HEK293 (cell line): ENCODE measurements at regions not wholly inside any gene's neighbourhood (a gene's known extent, or its start where the extent isn't known, plus 50 kb on each side); places are given as distances from the start of the nearest gene placed in this dataset.

ENCODE experiments used
- ATF2 ChIP-seq: fragments of 450-650 bp; formaldehyde crosslinking; IDR thresholded peaks from 2 replicates; pipeline ENCODE4 v1.5.1; 2016; ENCODE audit warnings: missing biosample characterization, missing genetic modification characterization, low read depth
- CTCF ChIP-seq: fragments of 450-650 bp; formaldehyde crosslinking; IDR thresholded peaks from 2 replicates; pipeline ENCODE4 v1.5.1; 2016; ENCODE audit warnings: missing biosample characterization, missing genetic modification characterization
- GLI2 ChIP-seq: fragments of 450-650 bp; formaldehyde crosslinking; IDR thresholded peaks from 2 replicates; pipeline ENCODE4; 2017; ENCODE audit warnings: missing biosample characterization, missing genetic modification characterization, low read depth, borderline replicate concordance
- HOXC10 ChIP-seq: sonication (generic); formaldehyde crosslinking; IDR thresholded peaks from 2 replicates; pipeline ENCODE4 v1.8.1; 2023; ENCODE audit warnings: mild to moderate bottlenecking, missing genetic modification reagents
- PRDM2 ChIP-seq: fragments of 450-650 bp; formaldehyde crosslinking; IDR thresholded peaks from 2 replicates; pipeline ENCODE4 v1.5.1; 2016; ENCODE audit warnings: missing biosample characterization, missing genetic modification characterization, borderline replicate concordance
- SALL2 ChIP-seq: fragments of 450-650 bp; formaldehyde crosslinking; IDR thresholded peaks from 2 replicates; pipeline ENCODE4 v1.5.0; 2017; ENCODE audit warnings: missing biosample characterization, mild to moderate bottlenecking, missing genetic modification characterization, borderline replicate concordance
- SETDB1 ChIP-seq: IDR thresholded peaks from one replicate; pipeline ENCODE4 v1.6.1; 2017; ENCODE audit warnings: mild to moderate bottlenecking, low read length, moderate library complexity, mixed read lengths; ENCODE audit not compliant: insufficient read length
- ZEB2 ChIP-seq: fragments of 450-650 bp; formaldehyde crosslinking; IDR thresholded peaks from 2 replicates; pipeline ENCODE4 v1.5.1; 2016; ENCODE audit warnings: missing biosample characterization, missing genetic modification characterization
- ZNF155 ChIP-seq: fragments of 450-650 bp; formaldehyde crosslinking; IDR thresholded peaks from 2 replicates; pipeline ENCODE4 v1.5.1; 2016; ENCODE audit warnings: missing biosample characterization, missing genetic modification characterization
- ZNF184 ChIP-seq: fragments of 450-650 bp; IDR thresholded peaks from 2 replicates; pipeline ENCODE4 v1.5.1; 2018; ENCODE audit warnings: missing biosample characterization, mild to moderate bottlenecking, missing genetic modification characterization
- ZNF223 ChIP-seq: fragments of 450-650 bp; formaldehyde crosslinking; IDR thresholded peaks from 2 replicates; pipeline ENCODE4 v1.5.1; 2016; ENCODE audit warnings: missing biosample characterization, missing genetic modification characterization
- ZNF571 ChIP-seq: fragments of 450-650 bp; formaldehyde crosslinking; IDR thresholded peaks from 2 replicates; pipeline ENCODE4 v1.5.0; 2017; ENCODE audit warnings: missing biosample characterization, missing genetic modification characterization
- ZNF707 ChIP-seq: fragments of 450-650 bp; formaldehyde crosslinking; IDR thresholded peaks from 2 replicates; pipeline ENCODE4 v1.5.1; 2016; ENCODE audit warnings: missing biosample characterization, missing genetic modification characterization
- ZNF776 ChIP-seq: fragments of 450-650 bp; formaldehyde crosslinking; IDR thresholded peaks from 2 replicates; pipeline ENCODE4 v1.5.0; 2017; ENCODE audit warnings: missing biosample characterization, missing genetic modification characterization, borderline replicate concordance

- TF ChIP-seq SALL2 (no peak), ZNF184 (tag by site-specific recombination) (no peak), ZNF571 (tag by site-specific recombination) (no peak), ZNF155 (tag by site-specific recombination) (no peak), CTCF (no peak), ZNF776 (tag by site-specific recombination) (no peak), SETDB1 (no peak), ZEB2 (tag by site-specific recombination) (no peak), ATF2 (tag by site-specific recombination) (no peak), HOXC10 (CRISPR knock-in tag) (no peak), PRDM2 (tag by site-specific recombination) (no peak), ZNF707 (no peak), ZNF223 (no peak), GLI2 (tag by site-specific recombination) (no peak)
Measured at GRCh38 chr15:70171256-70171886, 73.7 kb upstream of the TLE3 start.
